ENCODE measurements at regions not wholly inside any gene's neighbourhood (a gene's known extent, or its start where the extent isn't known, plus 50 kb on each side); places are given as distances from the start of the nearest gene placed in this dataset.

GRCh38 chr1:157925419-157926166 is 67.9 kb upstream of the KIRREL1 start:
- TF ChIP-seq CTCF (conservative IDR thresholded peaks at IDR 0.05; ENCODE audit: control insufficient read depth, insufficient read depth, low read depth, low read length): no peak
- no peak for DNase-seq (ENCODE audit: low read depth)
- H3K4me3 ChIP-seq (ENCODE audit: control insufficient read depth, low read depth, low read length): no peak overlapping the region

- TF ChIP-seq CTCF (conservative IDR thresholded peaks at IDR 0.05; ENCODE audit: control insufficient read depth, insufficient read depth, low read depth, low read length): no peak
- H3K4me3 ChIP-seq (ENCODE audit: control insufficient read depth, low read depth, low read length): no peak overlapping the region
- peak; percentile 79 for DNase-seq (ENCODE audit: low read depth)
These were observed 61.4 kb upstream of the KIRREL1 start for GRCh38 chr1:157932069-157932468.

GRCh38 chr1:157937744-157938143 is 55.7 kb upstream of the KIRREL1 start:
- DNase-seq (ENCODE audit: low read depth): no peak
- H3K4me3 ChIP-seq (ENCODE audit: control insufficient read depth, low read depth, low read length): no peak overlapping the region
- no peak for TF ChIP-seq CTCF (conservative IDR thresholded peaks at IDR 0.05; ENCODE audit: control insufficient read depth, insufficient read depth, low read depth, low read length)

GRCh38 chr1:157941939-157942338 is 51.5 kb upstream of the KIRREL1 start:
- no peak overlapping the region for H3K4me3 ChIP-seq (ENCODE audit: control insufficient read depth, low read depth, low read length)
- no peak for TF ChIP-seq CTCF (conservative IDR thresholded peaks at IDR 0.05; ENCODE audit: control insufficient read depth, insufficient read depth, low read depth, low read length)
- no peak for DNase-seq (ENCODE audit: low read depth)
